22Rv1 (cell line): ENCODE measurements at regions not wholly inside any gene's neighbourhood (a gene's known extent, or its start where the extent isn't known, plus 50 kb on each side); places are given as distances from the start of the nearest gene placed in this dataset.

Experiments used
- ZFX ChIP-seq: fragments of 450-650 bp; IDR thresholded peaks from 2 replicates; pipeline ENCODE4 v1.6.1; 2017; ENCODE audit warnings: antibody characterized with exemption, borderline replicate concordance
- TF ChIP-seq, protein P1 (sequence below): fragments of 450-650 bp; IDR thresholded peaks from 2 replicates; pipeline ENCODE4 v1.5.1; 2017; ENCODE audit warnings: mild to moderate bottlenecking

DNA sequence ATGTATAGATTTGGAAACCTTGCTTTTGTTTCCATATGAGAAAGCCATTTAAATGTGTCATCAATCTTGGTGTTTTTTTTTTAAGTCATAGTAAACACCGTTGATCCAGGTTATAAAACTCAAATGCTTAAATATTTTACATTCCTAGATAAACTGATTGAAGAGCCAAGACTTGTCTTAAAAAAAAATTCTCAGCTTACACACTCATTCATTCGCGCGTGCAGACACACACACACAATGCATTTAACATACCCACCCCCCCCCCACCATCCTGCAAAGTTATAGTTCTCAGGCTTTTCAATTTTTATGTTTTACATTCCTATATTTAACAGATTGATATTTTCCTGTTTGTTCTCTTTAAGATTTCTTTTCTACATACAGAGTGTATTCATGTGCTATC lies 536.4 kb downstream of the PRKD1 start:
- TF ChIP-seq, protein P1, sequence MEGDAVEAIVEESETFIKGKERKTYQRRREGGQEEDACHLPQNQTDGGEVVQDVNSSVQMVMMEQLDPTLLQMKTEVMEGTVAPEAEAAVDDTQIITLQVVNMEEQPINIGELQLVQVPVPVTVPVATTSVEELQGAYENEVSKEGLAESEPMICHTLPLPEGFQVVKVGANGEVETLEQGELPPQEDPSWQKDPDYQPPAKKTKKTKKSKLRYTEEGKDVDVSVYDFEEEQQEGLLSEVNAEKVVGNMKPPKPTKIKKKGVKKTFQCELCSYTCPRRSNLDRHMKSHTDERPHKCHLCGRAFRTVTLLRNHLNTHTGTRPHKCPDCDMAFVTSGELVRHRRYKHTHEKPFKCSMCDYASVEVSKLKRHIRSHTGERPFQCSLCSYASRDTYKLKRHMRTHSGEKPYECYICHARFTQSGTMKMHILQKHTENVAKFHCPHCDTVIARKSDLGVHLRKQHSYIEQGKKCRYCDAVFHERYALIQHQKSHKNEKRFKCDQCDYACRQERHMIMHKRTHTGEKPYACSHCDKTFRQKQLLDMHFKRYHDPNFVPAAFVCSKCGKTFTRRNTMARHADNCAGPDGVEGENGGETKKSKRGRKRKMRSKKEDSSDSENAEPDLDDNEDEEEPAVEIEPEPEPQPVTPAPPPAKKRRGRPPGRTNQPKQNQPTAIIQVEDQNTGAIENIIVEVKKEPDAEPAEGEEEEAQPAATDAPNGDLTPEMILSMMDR: no peak
- no peak for TF ChIP-seq ZFX
